ENCODE measurements at regions not wholly inside any gene's neighbourhood (a gene's known extent, or its start where the extent isn't known, plus 50 kb on each side); places are given as distances from the start of the nearest gene placed in this dataset.
A peak's percentile ranks its signal among the peaks of the same experiment; 100 is the strongest.

DNA sequence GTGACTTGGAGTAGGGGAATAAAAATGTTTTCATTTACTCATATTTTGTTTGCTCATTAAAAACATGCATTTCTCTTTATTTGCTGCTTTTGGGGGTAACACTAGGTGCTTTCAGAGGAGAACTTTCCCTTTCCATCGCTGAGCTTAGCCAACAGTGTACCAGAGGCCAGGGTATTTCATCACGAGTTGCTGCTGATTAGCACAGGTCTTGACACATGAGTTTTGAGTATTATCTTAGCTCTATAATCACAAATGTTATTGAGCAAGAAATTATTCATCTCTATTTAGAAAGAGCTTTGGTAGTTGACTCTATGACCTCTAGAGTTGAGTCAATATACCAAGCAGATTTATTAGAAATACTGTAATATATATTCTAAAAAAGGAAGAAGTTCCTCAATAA is 375.9 kb downstream of the NXPH1 start:
- intact Hi-C loops (cut with DNase I): no loop called here
- Histone ChIP-seq H3K9me3 (peaks cover 0 to 3% of the 10 kb centered on the region in 2 donors), H3K27me3 (no peaks in the 10 kb centered on the region), H3K4me3 (no peak overlapping the region), H3K36me3 (no peaks in the 10 kb centered on the region), H3K27ac (no peak overlapping the region), H3K4me1 (no peaks in the 10 kb centered on the region)
- no peak for TF ChIP-seq CTCF (IDR thresholded peaks at IDR 0.05)
- no peak for DNase-seq
- no peak for ATAC-seq

- Histone ChIP-seq H3K27ac (no peak overlapping the region), H3K9me3 (peaks cover 0 to 3% of the 10 kb centered on the region in 2 donors), H3K36me3 (no peaks in the 10 kb centered on the region), H3K4me3 (no peak overlapping the region), H3K4me1 (no peaks in the 10 kb centered on the region), H3K27me3 (no peaks in the 10 kb centered on the region)
- no peak for TF ChIP-seq CTCF (IDR thresholded peaks at IDR 0.05)
- ATAC-seq (no peak), DNase-seq (peak in 1 of 4 donors; percentile 2)
- intact Hi-C loops (cut with DNase I): no loop called here
These were observed 384.1 kb downstream of the NXPH1 start for GRCh38 chr7:8817448-8818036.

DNA sequence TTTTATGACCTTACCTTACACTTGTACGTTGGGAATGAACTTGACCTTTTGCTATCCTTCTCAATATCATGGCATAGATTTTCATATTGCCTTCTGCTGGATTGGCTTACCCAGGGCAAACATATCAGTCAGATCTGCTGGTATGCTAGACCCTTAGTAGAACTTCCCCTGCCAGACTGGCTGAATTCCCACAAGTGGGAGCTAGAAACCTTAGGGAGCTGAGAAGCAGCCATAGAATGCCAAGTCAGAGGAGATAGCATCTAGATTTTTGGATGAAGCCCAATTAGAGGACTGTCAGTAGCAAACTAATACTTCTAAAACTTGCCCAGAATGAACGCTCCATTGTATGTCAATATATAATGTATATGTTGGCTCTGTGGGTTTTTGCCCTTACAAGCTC is 385.0 kb downstream of the NXPH1 start:
- intact Hi-C loops (cut with DNase I): no loop called here
- Histone ChIP-seq H3K27ac (no peak overlapping the region), H3K36me3 (no peaks in the 10 kb centered on the region), H3K4me1 (no peaks in the 10 kb centered on the region), H3K27me3 (no peaks in the 10 kb centered on the region), H3K4me3 (no peak overlapping the region), H3K9me3 (no peaks in the 10 kb centered on the region)
- DNase-seq (no peak), ATAC-seq (no peak)
- no peak for TF ChIP-seq CTCF (IDR thresholded peaks at IDR 0.05)

DNA sequence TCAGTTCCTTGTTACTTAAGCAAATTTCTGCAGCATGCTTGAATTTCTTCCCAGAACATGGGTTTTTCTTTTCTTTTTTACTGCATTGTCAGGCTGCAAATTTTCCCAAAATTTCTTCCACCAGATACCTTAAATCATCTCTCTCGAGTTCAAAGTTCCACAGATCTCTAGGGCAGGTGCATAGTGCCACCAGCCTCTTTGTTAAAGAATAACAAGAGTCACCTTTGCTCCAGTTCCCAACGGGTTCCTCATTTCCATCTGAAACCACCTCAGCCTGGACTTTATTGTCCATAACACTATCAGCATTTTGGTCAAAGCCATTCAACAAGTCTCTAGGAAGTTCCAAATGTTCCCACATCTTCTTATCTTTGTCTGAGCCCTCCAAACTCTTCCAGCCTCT is 389.2 kb downstream of the NXPH1 start:
- no peak overlapping the region for H3K4me3 ChIP-seq
- ATAC-seq: no peak
- no peak for DNase-seq

GRCh38 chr7:8823486-8823885 is 390.1 kb downstream of the NXPH1 start:
- Histone ChIP-seq H3K4me1 (no peaks in the 10 kb centered on the region), H3K4me3 (no peak overlapping the region), H3K36me3 (no peaks in the 10 kb centered on the region), H3K9me3 (no peaks in the 10 kb centered on the region), H3K27me3 (no peaks in the 10 kb centered on the region), H3K27ac (no peak overlapping the region)
- no peak for ATAC-seq
- TF ChIP-seq CTCF (IDR thresholded peaks at IDR 0.05): no peak
- DNase-seq: no peak
- intact Hi-C loops (cut with DNase I): no loop called here

More for the DNA sequence above, 389.2 kb downstream of the NXPH1 start:
- no peak overlapping the region for H3K27ac ChIP-seq
- H3K9me3 ChIP-seq: no peaks in the 10 kb centered on the region
- H3K27me3 ChIP-seq: no peaks in the 10 kb centered on the region
- no peaks in the 10 kb centered on the region for H3K4me1 ChIP-seq
- no peaks in the 10 kb centered on the region for H3K36me3 ChIP-seq
- TF ChIP-seq CTCF (IDR thresholded peaks at IDR 0.05): no peak
- intact Hi-C loops (cut with DNase I): no loop called here

All from left lung (tissue), 4 donors.